Right ventricle myocardium inferior (tissue), 1 donor: ENCODE measurements at regions not wholly inside any gene's neighbourhood (a gene's known extent, or its start where the extent isn't known, plus 50 kb on each side); places are given as distances from the start of the nearest gene placed in this dataset.

Experiments
- ATAC-seq: fragments of 200-7000 bp; cut with Tn5 transposase; one replicate; pipeline ENCODE4 v1.9.1; 2020; ENCODE audit warnings: mild to moderate bottlenecking, moderate library complexity
- DNase-seq: peaks from one replicate; pipeline ENCODE4 v3.0.0; 2021; ENCODE audit errors: missing footprints
- intact Hi-C: fragments of 100-400 bp; cut with DNase I; formaldehyde crosslinking; loops from one replicate; pipeline ENCODE4 v1.11.0; 2022
- donor health status: DM: no; HTN: yes; CAD: no; lungs with severe emphysema.

- DNase-seq (no peak), ATAC-seq (no peak)
- intact Hi-C loops, result no loop called here
Measured at GRCh38 chr9:79163544-79163943, 408.2 kb upstream of the TLE4 start.

- ATAC-seq, result no peak
- DNase-seq, result no peak
- intact Hi-C loops, result no loop called here
Measured at GRCh38 chr9:79164406-79164805, 407.4 kb upstream of the TLE4 start.

- no peak for DNase-seq
- no peak for ATAC-seq
- intact Hi-C loops, result no loop called here
Measured at GRCh38 chr9:79165020-79165780, 406.6 kb upstream of the TLE4 start.

GRCh38 chr9:79166005-79166404, 405.8 kb upstream of the TLE4 start:
- ATAC-seq, result no peak
- intact Hi-C loops, result no loop called here
- no peak for DNase-seq

GRCh38 chr9:79170643-79171042, 401.1 kb upstream of the TLE4 start:
- ATAC-seq, result no peak
- intact Hi-C loops, result no loop called here

GRCh38 chr9:79173932-79174331, 397.8 kb upstream of the TLE4 start:
- ATAC-seq (no peak), DNase-seq (no peak)
- intact Hi-C loops, result no loop called here

More at GRCh38 chr9:79170643-79171042, 401.1 kb upstream of the TLE4 start:
- no peak for DNase-seq

- DNase-seq (no peak), ATAC-seq (no peak)
- intact Hi-C loops, result no loop called here
Measured at GRCh38 chr9:79176014-79176697, 395.6 kb upstream of the TLE4 start.

GRCh38 chr9:79184831-79185230, 386.9 kb upstream of the TLE4 start:
- intact Hi-C loops, result no loop called here
- ATAC-seq (no peak), DNase-seq (no peak)

- intact Hi-C loops, result no loop called here
- ATAC-seq (no peak), DNase-seq (no peak)
Measured at GRCh38 chr9:79185866-79186265, 385.9 kb upstream of the TLE4 start.

- no peak for DNase-seq
- no peak for ATAC-seq
- intact Hi-C loops, result no loop called here
Measured at GRCh38 chr9:79189511-79189924, 382.2 kb upstream of the TLE4 start.

- DNase-seq, result no peak
- no peak for ATAC-seq
- intact Hi-C loops, result no loop called here
Measured at GRCh38 chr9:79193001-79193400, 378.8 kb upstream of the TLE4 start.

- intact Hi-C loops, result no loop called here
- DNase-seq (no peak), ATAC-seq (no peak)
Measured at GRCh38 chr9:79193501-79194223, 378.1 kb upstream of the TLE4 start.

GRCh38 chr9:79195879-79196278, 375.9 kb upstream of the TLE4 start:
- intact Hi-C loops, result no loop called here
- peak; percentile 74 for ATAC-seq
- no peak for DNase-seq

GRCh38 chr9:79196606-79197005, 375.2 kb upstream of the TLE4 start:
- DNase-seq, result no peak
- intact Hi-C loops, result no loop called here
- ATAC-seq, result peak; percentile 60

- ATAC-seq, result no peak
- no peak for DNase-seq
- intact Hi-C loops, result no loop called here
Measured at GRCh38 chr9:79200336-79200735, 371.4 kb upstream of the TLE4 start.

GRCh38 chr9:79201636-79202035, 370.1 kb upstream of the TLE4 start:
- ATAC-seq (no peak), DNase-seq (no peak)
- intact Hi-C loops, result no loop called here

GRCh38 chr9:79208791-79209396, 362.9 kb upstream of the TLE4 start:
- intact Hi-C loops, result no loop called here
- ATAC-seq (no peak), DNase-seq (no peak)

GRCh38 chr9:79210541-79211243, 361.1 kb upstream of the TLE4 start:
- no peak for DNase-seq
- intact Hi-C loops, result no loop called here
- no peak for ATAC-seq
